ENCODE measurements at regions not wholly inside any gene's neighbourhood (a gene's known extent, or its start where the extent isn't known, plus 50 kb on each side); places are given as distances from the start of the nearest gene placed in this dataset.

DNA sequence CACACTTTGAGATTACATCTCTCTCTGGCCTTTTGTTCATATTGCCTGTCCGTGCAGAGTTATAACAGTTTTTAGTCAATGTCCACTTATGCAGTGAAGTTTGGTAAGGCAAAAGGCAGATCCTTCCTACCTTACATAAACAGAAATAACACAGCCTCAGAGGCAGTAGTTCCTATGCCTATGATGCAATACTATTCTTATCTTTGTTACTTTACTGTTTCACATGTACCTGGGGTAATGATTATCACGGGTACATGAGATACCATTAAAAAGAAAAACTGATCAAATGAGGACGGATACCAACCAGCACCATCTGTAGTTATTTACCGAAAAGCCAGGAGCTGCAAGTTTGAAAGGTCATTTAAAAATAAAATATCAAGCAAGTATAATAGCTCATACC, 166.8 kb downstream of the BTC start:
- TF ChIP-seq, protein P1, sequence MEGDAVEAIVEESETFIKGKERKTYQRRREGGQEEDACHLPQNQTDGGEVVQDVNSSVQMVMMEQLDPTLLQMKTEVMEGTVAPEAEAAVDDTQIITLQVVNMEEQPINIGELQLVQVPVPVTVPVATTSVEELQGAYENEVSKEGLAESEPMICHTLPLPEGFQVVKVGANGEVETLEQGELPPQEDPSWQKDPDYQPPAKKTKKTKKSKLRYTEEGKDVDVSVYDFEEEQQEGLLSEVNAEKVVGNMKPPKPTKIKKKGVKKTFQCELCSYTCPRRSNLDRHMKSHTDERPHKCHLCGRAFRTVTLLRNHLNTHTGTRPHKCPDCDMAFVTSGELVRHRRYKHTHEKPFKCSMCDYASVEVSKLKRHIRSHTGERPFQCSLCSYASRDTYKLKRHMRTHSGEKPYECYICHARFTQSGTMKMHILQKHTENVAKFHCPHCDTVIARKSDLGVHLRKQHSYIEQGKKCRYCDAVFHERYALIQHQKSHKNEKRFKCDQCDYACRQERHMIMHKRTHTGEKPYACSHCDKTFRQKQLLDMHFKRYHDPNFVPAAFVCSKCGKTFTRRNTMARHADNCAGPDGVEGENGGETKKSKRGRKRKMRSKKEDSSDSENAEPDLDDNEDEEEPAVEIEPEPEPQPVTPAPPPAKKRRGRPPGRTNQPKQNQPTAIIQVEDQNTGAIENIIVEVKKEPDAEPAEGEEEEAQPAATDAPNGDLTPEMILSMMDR (IDR thresholded peaks at IDR 0.05; ENCODE audit: low read depth, low read length, poor library complexity, severe bottlenecking) = no peak
- no peak for TF ChIP-seq EZH2phosphoT487 (IDR thresholded peaks at IDR 0.05; ENCODE audit: borderline replicate concordance, low read length)
